ENCODE measurements at regions not wholly inside any gene's neighbourhood (a gene's known extent, or its start where the extent isn't known, plus 50 kb on each side); places are given as distances from the start of the nearest gene placed in this dataset.
"Not testable (repeated sequence)": the region's sequence is repeated elsewhere in the genome, so short reads cannot be mapped to it uniquely, and the experiment has no call there.

- H3K27ac ChIP-seq = no peak overlapping the region
- TF ChIP-seq EZH2phosphoT487 (IDR thresholded peaks at IDR 0.05; ENCODE audit: insufficient read depth, low read depth) (no peak), EZH2 (IDR thresholded peaks at IDR 0.05; ENCODE audit: insufficient read depth, poor library complexity, severe bottlenecking) (no peak)
- H3K9me2 ChIP-seq (ENCODE audit: insufficient read depth) = no peaks in the 10 kb centered on the region
- H3K9ac ChIP-seq = no peak overlapping the region
- H3K4me3 ChIP-seq = no peak overlapping the region
- no peaks in the 10 kb centered on the region for H4K20me1 ChIP-seq (ENCODE audit: insufficient read depth)
- no peaks in the 10 kb centered on the region for H3K9me3 ChIP-seq (ENCODE audit: low read depth)
- no peaks in the 10 kb centered on the region for H3K36me3 ChIP-seq (ENCODE audit: low read depth)
- 73 to 81% methylated on average over 2 of the region's 2 CpGs for WGBS, 2 experiments (ENCODE audit: low coverage in 1 of 2, low lambda C conversion rate in 2 of 2, missing lambda C conversion rate in 2 of 2)
- H3F3A ChIP-seq (ENCODE audit: insufficient read depth) = no peaks in the 10 kb centered on the region
- no peaks in the 10 kb centered on the region for H3K4me1 ChIP-seq (ENCODE audit: insufficient read depth)
- H3K4me2 ChIP-seq (ENCODE audit: unreplicated experiment) = no peak overlapping the region
- in situ Hi-C loops (cut with MboI) = no loop called here
- no peak for DNase-seq
- H3K27me3 ChIP-seq (replicated peaks; ENCODE audit: insufficient read depth) = no peaks in the 10 kb centered on the region
- no peak overlapping the region for H2AFZ ChIP-seq
- no peaks in the 10 kb centered on the region for H3K79me2 ChIP-seq (ENCODE audit: insufficient read depth)
These were observed 351.3 kb downstream of the SLC7A11 start for GRCh38 chr4:137890812-137891211.

- H2AFZ ChIP-seq = peak overlapping the region; percentile 60
- H3K4me3 ChIP-seq = no peak overlapping the region
- WGBS, 2 experiments (ENCODE audit: low coverage in 1 of 2, low lambda C conversion rate in 2 of 2, missing lambda C conversion rate in 2 of 2) = 38 to 51% methylated on average over 4 of the region's 4 CpGs
- no peaks in the 10 kb centered on the region for H4K20me1 ChIP-seq (ENCODE audit: insufficient read depth)
- no peaks in the 10 kb centered on the region for H3K4me1 ChIP-seq (ENCODE audit: insufficient read depth)
- no peaks in the 10 kb centered on the region for H3K36me3 ChIP-seq (ENCODE audit: low read depth)
- H3K27ac ChIP-seq = no peak overlapping the region
- no peaks in the 10 kb centered on the region for H3K27me3 ChIP-seq (replicated peaks; ENCODE audit: insufficient read depth)
- no peaks in the 10 kb centered on the region for H3K9me3 ChIP-seq (ENCODE audit: low read depth)
- no peaks in the 10 kb centered on the region for H3F3A ChIP-seq (ENCODE audit: insufficient read depth)
- no peak for TF ChIP-seq EZH2phosphoT487 (IDR thresholded peaks at IDR 0.05; ENCODE audit: insufficient read depth, low read depth)
- no peak for TF ChIP-seq EZH2 (IDR thresholded peaks at IDR 0.05; ENCODE audit: insufficient read depth, poor library complexity, severe bottlenecking)
- H3K9ac ChIP-seq = no peak overlapping the region
- no peak overlapping the region for H3K4me2 ChIP-seq (ENCODE audit: unreplicated experiment)
- DNase-seq = no peak
- no peaks in the 10 kb centered on the region for H3K79me2 ChIP-seq (ENCODE audit: insufficient read depth)
- no peaks in the 10 kb centered on the region for H3K9me2 ChIP-seq (ENCODE audit: insufficient read depth)
- in situ Hi-C loops (cut with MboI) = no loop called here
These were observed 349.3 kb upstream of the PCDH18 start for GRCh38 chr4:137881641-137882040.

GRCh38 chr4:137868067-137868466 is 335.8 kb upstream of the PCDH18 start:
- not testable (repeated sequence) for H3K9me2 ChIP-seq (ENCODE audit: insufficient read depth); H3K4me3 ChIP-seq; H3K9ac ChIP-seq; H3K79me2 ChIP-seq (ENCODE audit: insufficient read depth); H3K4me1 ChIP-seq (ENCODE audit: insufficient read depth); H2AFZ ChIP-seq; H4K20me1 ChIP-seq (ENCODE audit: insufficient read depth); H3K9me3 ChIP-seq (ENCODE audit: low read depth); H3K27me3 ChIP-seq (replicated peaks; ENCODE audit: insufficient read depth); DNase-seq; H3K27ac ChIP-seq; H3K4me2 ChIP-seq (ENCODE audit: unreplicated experiment); H3F3A ChIP-seq (ENCODE audit: insufficient read depth); H3K36me3 ChIP-seq (ENCODE audit: low read depth)
- WGBS, 2 experiments (ENCODE audit: low coverage in 1 of 2, low lambda C conversion rate in 2 of 2, missing lambda C conversion rate in 2 of 2) = 16 to 46% methylated on average over 1 to 2 of the region's 3 CpGs
- in situ Hi-C loops (cut with MboI) = loop anchor here (25.0 kb wide), 1 partner anchor 331 kb away; the partner anchor contains the start of gene PCDH18

- H3K4me3 ChIP-seq = no peak overlapping the region
- H3K27ac ChIP-seq = no peak overlapping the region
- in situ Hi-C loops (cut with MboI) = loop anchor here (25.0 kb wide), 1 partner anchor 329 kb away; the partner anchor contains the start of gene PCDH18
- 84 to 92% methylated on average over 3 of the region's 3 CpGs for WGBS, 2 experiments (ENCODE audit: low coverage in 1 of 2, low lambda C conversion rate in 2 of 2, missing lambda C conversion rate in 2 of 2)
- H3F3A ChIP-seq (ENCODE audit: insufficient read depth) = no peaks in the 10 kb centered on the region
- no peak for TF ChIP-seq EZH2phosphoT487 (IDR thresholded peaks at IDR 0.05; ENCODE audit: insufficient read depth, low read depth)
- TF ChIP-seq EZH2 (IDR thresholded peaks at IDR 0.05; ENCODE audit: insufficient read depth, poor library complexity, severe bottlenecking) = no peak
- H3K9me2 ChIP-seq (ENCODE audit: insufficient read depth) = no peaks in the 10 kb centered on the region
- H3K9me3 ChIP-seq (ENCODE audit: low read depth) = no peaks in the 10 kb centered on the region
- H3K9ac ChIP-seq = no peak overlapping the region
- H3K36me3 ChIP-seq (ENCODE audit: low read depth) = no peaks in the 10 kb centered on the region
- no peak for DNase-seq
- no peak overlapping the region for H3K4me2 ChIP-seq (ENCODE audit: unreplicated experiment)
- H4K20me1 ChIP-seq (ENCODE audit: insufficient read depth) = no peaks in the 10 kb centered on the region
- peak overlapping the region; percentile 18; the same call in 1 of the 2 replicates for H2AFZ ChIP-seq
- H3K27me3 ChIP-seq (replicated peaks; ENCODE audit: insufficient read depth) = no peaks in the 10 kb centered on the region
- H3K4me1 ChIP-seq (ENCODE audit: insufficient read depth) = no peaks in the 10 kb centered on the region
- H3K79me2 ChIP-seq (ENCODE audit: insufficient read depth) = no peaks in the 10 kb centered on the region
These were observed 334.4 kb upstream of the PCDH18 start for GRCh38 chr4:137866671-137867070.

GRCh38 chr4:137861682-137862081 is 329.4 kb upstream of the PCDH18 start:
- TF ChIP-seq EZH2phosphoT487 (IDR thresholded peaks at IDR 0.05; ENCODE audit: insufficient read depth, low read depth) = no peak
- TF ChIP-seq EZH2 (IDR thresholded peaks at IDR 0.05; ENCODE audit: insufficient read depth, poor library complexity, severe bottlenecking) = no peak

More at GRCh38 chr4:137861682-137862081, 329.4 kb upstream of the PCDH18 start:
- no peaks in the 10 kb centered on the region for H3K27me3 ChIP-seq (replicated peaks; ENCODE audit: insufficient read depth)
- no peak overlapping the region for H3K27ac ChIP-seq
- no peaks in the 10 kb centered on the region for H4K20me1 ChIP-seq (ENCODE audit: insufficient read depth)
- no peaks in the 10 kb centered on the region for H3F3A ChIP-seq (ENCODE audit: insufficient read depth)
- no peaks in the 10 kb centered on the region for H3K79me2 ChIP-seq (ENCODE audit: insufficient read depth)
- H3K36me3 ChIP-seq (ENCODE audit: low read depth) = no peaks in the 10 kb centered on the region
- H3K9ac ChIP-seq = no peak overlapping the region
- in situ Hi-C loops (cut with MboI) = loop anchor here (25.0 kb wide), 1 partner anchor 324 kb away; the partner anchor contains the start of gene PCDH18
- no peak overlapping the region for H3K4me3 ChIP-seq
- no peaks in the 10 kb centered on the region for H3K4me1 ChIP-seq (ENCODE audit: insufficient read depth)
- no peaks in the 10 kb centered on the region for H3K9me2 ChIP-seq (ENCODE audit: insufficient read depth)
- peak; percentile 63 for DNase-seq
- no peak overlapping the region for H3K4me2 ChIP-seq (ENCODE audit: unreplicated experiment)
- H2AFZ ChIP-seq = peak overlapping the region; percentile 57
- no peaks in the 10 kb centered on the region for H3K9me3 ChIP-seq (ENCODE audit: low read depth)

All from GM23248 (cell line).